Loucy (cell line): ENCODE measurements at regions not wholly inside any gene's neighbourhood (a gene's known extent, or its start where the extent isn't known, plus 50 kb on each side); places are given as distances from the start of the nearest gene placed in this dataset.

Experiments
- H2AFZ ChIP-seq: fragments of 200-600 bp; sonication (generic); 2 replicates; pipeline ENCODE4 v1.6.0; 2016; ENCODE audit warnings: antibody characterized with exemption, mild to moderate bottlenecking, low read length, moderate library complexity
- H3F3A ChIP-seq: fragments of 200-600 bp; 2 replicates; pipeline ENCODE4 v1.6.0; 2016; ENCODE audit warnings: antibody characterized with exemption, low read depth, mild to moderate bottlenecking
- H3K27me3 ChIP-seq: fragments of 200-600 bp; sonication (generic); 2 replicates; pipeline ENCODE4 v1.6.1; 2014; ENCODE audit warnings: low read length, mild to moderate bottlenecking; ENCODE audit not compliant: insufficient read depth, poor library complexity, severe bottlenecking
- H3K36me3 ChIP-seq: fragments of 200-600 bp; sonication (generic); 2 replicates; pipeline ENCODE4 v1.6.1; 2016; ENCODE audit warnings: low read length; ENCODE audit not compliant: insufficient read depth
- H3K4me1 ChIP-seq: fragments of 200-600 bp; sonication (generic); 2 replicates; pipeline ENCODE4 v1.5.1; 2014; ENCODE audit warnings: low read length, mild to moderate bottlenecking; ENCODE audit not compliant: insufficient read depth, poor library complexity, severe bottlenecking
- H3K4me2 ChIP-seq: fragments of 200-600 bp; sonication (generic); 2 replicates; pipeline ENCODE4 v1.6.0; 2014; ENCODE audit warnings: antibody characterized with exemption, low read length, low read depth, mild to moderate bottlenecking; ENCODE audit not compliant: poor library complexity, severe bottlenecking
- H3K4me3 ChIP-seq: fragments of 200-600 bp; sonication (generic); 2 replicates; pipeline ENCODE4 v1.5.1; 2014; ENCODE audit warnings: low read length, mild to moderate bottlenecking, mixed read lengths; ENCODE audit not compliant: poor library complexity, severe bottlenecking
- H3K79me2 ChIP-seq: fragments of 200-600 bp; sonication (generic); 2 replicates; pipeline ENCODE4 v1.6.1; 2014; ENCODE audit warnings: low read length; ENCODE audit not compliant: insufficient read depth
- H3K9ac ChIP-seq: fragments of 200-600 bp; sonication (generic); 2 replicates; pipeline ENCODE4 v1.6.0; 2014; ENCODE audit warnings: mild to moderate bottlenecking, low read depth, low read length, moderate library complexity; ENCODE audit not compliant: poor library complexity, severe bottlenecking
- H3K9me2 ChIP-seq: fragments of 200-600 bp; sonication (generic); replicated peaks from 2 replicates; pipeline ENCODE4 v1.6.1; 2016; ENCODE audit warnings: low read depth, low read length, mixed read lengths
- H3K9me3 ChIP-seq: fragments of 200-600 bp; sonication (generic); 2 replicates; pipeline ENCODE4 v1.6.1; 2014; ENCODE audit warnings: mild to moderate bottlenecking, antibody characterized with exemption, low read length, low read depth; ENCODE audit not compliant: insufficient read depth
- H4K20me1 ChIP-seq: fragments of 200-600 bp; sonication (generic); 2 replicates; pipeline ENCODE4 v1.6.0; 2014; ENCODE audit warnings: antibody characterized with exemption, low read length, mild to moderate bottlenecking; ENCODE audit not compliant: insufficient read depth, poor library complexity, severe bottlenecking
- CTCF ChIP-seq: fragments of 200-600 bp; sonication (generic); conservative IDR thresholded peaks from 2 replicates; pipeline ENCODE4 v1.5.1; 2014; ENCODE audit warnings: mild to moderate bottlenecking, antibody characterized with exemption, low read length
- EZH2phosphoT487 ChIP-seq: fragments of 200-600 bp; IDR thresholded peaks from 2 replicates; pipeline ENCODE4 v1.6.1; 2018; ENCODE audit warnings: antibody characterized with exemption, mild to moderate bottlenecking, moderate library complexity, borderline replicate concordance

- Histone ChIP-seq H4K20me1 (no peaks in the 10 kb centered on the region), H3K9me2 (no peaks in the 10 kb centered on the region), H3K36me3 (no peaks in the 10 kb centered on the region), H3F3A (no peaks in the 10 kb centered on the region), H3K9me3 (no peaks in the 10 kb centered on the region), H3K4me2 (no peak overlapping the region), H2AFZ (no peak overlapping the region), H3K4me3 (no peak overlapping the region), H3K9ac (no peak overlapping the region), H3K4me1 (no peaks in the 10 kb centered on the region), H3K27me3 (no peaks in the 10 kb centered on the region), H3K79me2 (no peaks in the 10 kb centered on the region)
- no peak for TF ChIP-seq CTCF
- no peak for TF ChIP-seq EZH2phosphoT487
These were observed 121.1 kb upstream of the IL12B start for GRCh38 chr5:159451197-159452052.

- no peaks in the 10 kb centered on the region for H3K79me2 ChIP-seq
- TF ChIP-seq EZH2phosphoT487 (no peak), CTCF (no peak)
- no peak overlapping the region for H3K9ac ChIP-seq
- no peak overlapping the region for H3K4me3 ChIP-seq
- H3K27me3 ChIP-seq, result no peaks in the 10 kb centered on the region
- H3K9me2 ChIP-seq, result no peaks in the 10 kb centered on the region
- H3K36me3 ChIP-seq, result no peaks in the 10 kb centered on the region
- no peak overlapping the region for H3K4me2 ChIP-seq
- H2AFZ ChIP-seq, result no peak overlapping the region
- H3K4me1 ChIP-seq, result no peaks in the 10 kb centered on the region
- H3K9me3 ChIP-seq, result no peaks in the 10 kb centered on the region
- no peaks in the 10 kb centered on the region for H3F3A ChIP-seq
- no peaks in the 10 kb centered on the region for H4K20me1 ChIP-seq
These were observed 122.3 kb upstream of the IL12B start for GRCh38 chr5:159452480-159453167.

DNA sequence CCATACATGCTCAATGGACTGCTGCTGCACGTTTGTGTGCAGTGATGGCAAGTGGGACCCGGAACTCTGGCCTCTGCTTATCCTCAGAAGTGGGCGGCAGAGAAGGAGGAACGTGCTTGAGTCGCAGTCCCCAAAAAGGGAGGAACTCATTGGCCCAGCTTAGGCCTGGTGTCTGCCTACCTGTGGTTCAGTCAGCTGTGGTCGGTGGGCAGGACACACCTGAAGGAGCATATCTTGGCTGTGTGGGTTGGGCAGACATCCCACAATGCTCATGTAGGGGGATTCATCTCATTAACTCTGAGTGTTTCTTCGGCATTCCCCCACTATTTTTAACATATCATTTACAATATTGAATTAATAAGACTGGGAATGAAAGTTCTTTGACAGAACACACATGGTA, 122.9 kb upstream of the IL12B start:
- H4K20me1 ChIP-seq, result no peaks in the 10 kb centered on the region
- no peaks in the 10 kb centered on the region for H3K79me2 ChIP-seq
- H3K9me2 ChIP-seq, result no peaks in the 10 kb centered on the region
- no peaks in the 10 kb centered on the region for H3K27me3 ChIP-seq
- no peak for TF ChIP-seq EZH2phosphoT487
- no peak for TF ChIP-seq CTCF
- H3K4me3 ChIP-seq, result no peak overlapping the region
- H3K4me2 ChIP-seq, result no peak overlapping the region
- no peaks in the 10 kb centered on the region for H3K9me3 ChIP-seq
- no peaks in the 10 kb centered on the region for H3F3A ChIP-seq
- H3K4me1 ChIP-seq, result no peaks in the 10 kb centered on the region
- no peaks in the 10 kb centered on the region for H3K36me3 ChIP-seq
- H3K9ac ChIP-seq, result no peak overlapping the region
- H2AFZ ChIP-seq, result no peak overlapping the region
